B cell (primary cell): ENCODE measurements at regions not wholly inside any gene's neighbourhood (a gene's known extent, or its start where the extent isn't known, plus 50 kb on each side); places are given as distances from the start of the nearest gene placed in this dataset.

Source experiments
- CTCF ChIP-seq: fragments of 200-600 bp; IDR thresholded peaks from one replicate; pipeline ENCODE4 v1.8.0; 2022; ENCODE audit warnings: antibody characterized with exemption, mild to moderate bottlenecking
- EZH2 ChIP-seq: IDR thresholded peaks from 2 replicates; pipeline ENCODE4 v1.6.1; 2012; ENCODE audit warnings: borderline replicate concordance, low read depth, mild to moderate bottlenecking, moderate library complexity, low read length; ENCODE audit not compliant: insufficient read depth, poor library complexity, severe bottlenecking

DNA sequence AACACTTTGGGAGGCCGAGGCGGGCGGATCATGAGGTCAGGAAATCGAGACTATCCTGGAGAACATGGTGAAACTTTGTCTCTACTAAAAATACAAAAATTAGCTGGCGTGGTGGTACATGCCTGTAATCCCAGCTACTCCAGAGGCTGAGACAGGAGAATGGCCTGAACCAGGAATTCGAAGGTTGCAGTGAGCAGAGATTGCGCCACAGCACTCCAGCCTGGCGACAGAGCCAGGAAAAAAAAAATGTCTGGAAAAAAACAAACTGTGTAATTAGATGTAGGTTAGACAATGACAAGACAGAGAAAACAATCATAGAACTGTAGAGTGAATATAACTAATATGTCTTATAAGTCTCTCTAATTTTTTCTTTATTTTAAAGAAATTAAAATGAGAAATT lies 1002.5 kb upstream of the LCORL start:
- TF ChIP-seq CTCF (no peak), EZH2 (no peak)
